HepG2 (cell line): ENCODE measurements at regions not wholly inside any gene's neighbourhood (a gene's known extent, or its start where the extent isn't known, plus 50 kb on each side); places are given as distances from the start of the nearest gene placed in this dataset.

Source experiments
- AHR ChIP-seq: IDR thresholded peaks from 2 replicates; pipeline ENCODE4 v1.6.1; 2018; ENCODE audit warnings: missing genetic modification reagents, missing compliant biosample characterization
- CREM ChIP-seq, 2 experiments: sonication (generic) in 1 of 2; formaldehyde crosslinking in 1 of 2; IDR thresholded peaks; 2 replicates each; pipeline versions ENCODE4 v1.4.0 to v1.6.1; 2016 to 2020; ENCODE audit warnings: antibody characterized with exemption in 1 of 2, mild to moderate bottlenecking in 1 of 2, missing genetic modification reagents in 1 of 2
- NR2C2 ChIP-seq: sonication (generic); formaldehyde crosslinking; IDR thresholded peaks from 2 replicates; pipeline ENCODE4 v1.4.0; 2020; ENCODE audit warnings: missing genetic modification reagents, mild to moderate bottlenecking, moderate library complexity, borderline replicate concordance
- ZNF160 ChIP-seq: sonication (generic); formaldehyde crosslinking; IDR thresholded peaks from 2 replicates; pipeline ENCODE4 v1.8.0; 2022; ENCODE audit warnings: mild to moderate bottlenecking, inconsistent platforms, missing genetic modification reagents
- ZNF619 ChIP-seq: sonication (generic); formaldehyde crosslinking; IDR thresholded peaks from 2 replicates; pipeline ENCODE4 v1.4.0; 2020; ENCODE audit warnings: mild to moderate bottlenecking, missing genetic modification reagents
- ZNF652 ChIP-seq: IDR thresholded peaks from 2 replicates; pipeline ENCODE4 v1.6.1; 2016; ENCODE audit warnings: low read depth, borderline replicate concordance
- TF ChIP-seq, protein P1 (sequence below): sonication (generic); formaldehyde crosslinking; IDR thresholded peaks from 2 replicates; pipeline ENCODE4 v1.9.0; 2021; ENCODE audit warnings: missing genetic modification reagents, mild to moderate bottlenecking, borderline replicate concordance
- TF ChIP-seq, protein P2 (sequence below): sonication (generic); formaldehyde crosslinking; IDR thresholded peaks from 2 replicates; pipeline ENCODE4 v1.4.0; 2020; ENCODE audit warnings: low read depth, missing genetic modification reagents
- TF ChIP-seq, protein P3 (sequence below): sonication (generic); formaldehyde crosslinking; IDR thresholded peaks from 2 replicates; pipeline ENCODE4 v1.9.0; 2021; ENCODE audit warnings: mild to moderate bottlenecking, missing genetic modification reagents
- TF ChIP-seq, protein P4 (sequence below): sonication (generic); formaldehyde crosslinking; IDR thresholded peaks from 2 replicates; pipeline ENCODE4 v1.8.1; 2023; ENCODE audit warnings: mild to moderate bottlenecking, missing genetic modification reagents, borderline replicate concordance
- TF ChIP-seq, protein P5 (sequence below): sonication (generic); formaldehyde crosslinking; IDR thresholded peaks from 2 replicates; pipeline ENCODE4 v1.4.0; 2020; ENCODE audit warnings: mild to moderate bottlenecking, missing genetic modification reagents

DNA sequence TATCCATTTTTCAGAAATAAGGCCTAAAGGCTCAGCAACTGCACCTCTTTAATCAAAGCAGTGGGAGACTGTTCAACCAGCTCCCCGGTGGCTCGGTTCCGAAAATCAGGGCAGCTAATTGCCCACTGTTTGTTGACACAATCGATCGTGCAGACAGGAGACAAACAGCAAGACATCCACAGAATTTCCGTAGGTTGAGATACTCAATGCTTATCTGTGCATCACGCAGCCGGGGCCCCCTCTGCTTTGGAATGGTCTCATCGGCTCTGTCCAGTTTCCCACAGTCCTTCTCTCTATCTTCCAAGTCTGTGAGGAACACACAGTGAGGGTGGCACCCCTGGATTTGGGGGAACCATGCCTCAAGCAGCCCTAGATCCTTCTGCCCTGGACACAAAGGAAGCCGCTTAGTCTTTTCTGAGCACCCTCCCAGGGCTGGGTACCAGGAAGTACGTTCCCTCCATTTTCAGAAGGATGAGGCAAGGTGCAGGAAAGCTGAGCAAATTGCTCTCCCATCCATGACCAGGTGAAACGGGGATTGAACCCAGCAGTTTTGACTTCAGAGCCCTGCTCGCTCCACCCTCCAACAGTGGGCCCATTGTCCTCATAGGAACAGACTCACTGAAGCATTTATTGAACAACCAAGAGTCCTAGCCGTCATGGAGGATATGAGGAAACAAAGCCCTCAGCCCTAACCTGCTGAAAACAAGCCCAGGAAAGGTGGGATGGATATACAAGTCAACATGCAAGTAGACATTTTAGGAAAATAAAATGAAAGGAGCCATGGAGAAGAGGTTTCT, 70.7 kb downstream of the C16orf95 start (continued):
- TF ChIP-seq, protein P1, sequence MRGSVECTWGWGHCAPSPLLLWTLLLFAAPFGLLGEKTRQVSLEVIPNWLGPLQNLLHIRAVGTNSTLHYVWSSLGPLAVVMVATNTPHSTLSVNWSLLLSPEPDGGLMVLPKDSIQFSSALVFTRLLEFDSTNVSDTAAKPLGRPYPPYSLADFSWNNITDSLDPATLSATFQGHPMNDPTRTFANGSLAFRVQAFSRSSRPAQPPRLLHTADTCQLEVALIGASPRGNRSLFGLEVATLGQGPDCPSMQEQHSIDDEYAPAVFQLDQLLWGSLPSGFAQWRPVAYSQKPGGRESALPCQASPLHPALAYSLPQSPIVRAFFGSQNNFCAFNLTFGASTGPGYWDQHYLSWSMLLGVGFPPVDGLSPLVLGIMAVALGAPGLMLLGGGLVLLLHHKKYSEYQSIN: no peak
- TF ChIP-seq NR2C2 (CRISPR knock-in tag) (no peak), AHR (CRISPR knock-in tag) (no peak), ZNF619 (CRISPR knock-in tag) (no peak), ZNF652 (CRISPR knock-in tag) (0 out of 2 replicates have a peak, but pooled peaks have one; percentile 23), CREM (IDR thresholded peaks at IDR 0.05) (peak; percentile 56; the same call in 1 of the 2 replicates), CREM (CRISPR knock-in tag; IDR thresholded peaks at IDR 0.05) (no peak), ZNF160 (CRISPR knock-in tag) (peak; percentile 63; the same call in 1 of the 2 replicates)
- TF ChIP-seq, protein P2, sequence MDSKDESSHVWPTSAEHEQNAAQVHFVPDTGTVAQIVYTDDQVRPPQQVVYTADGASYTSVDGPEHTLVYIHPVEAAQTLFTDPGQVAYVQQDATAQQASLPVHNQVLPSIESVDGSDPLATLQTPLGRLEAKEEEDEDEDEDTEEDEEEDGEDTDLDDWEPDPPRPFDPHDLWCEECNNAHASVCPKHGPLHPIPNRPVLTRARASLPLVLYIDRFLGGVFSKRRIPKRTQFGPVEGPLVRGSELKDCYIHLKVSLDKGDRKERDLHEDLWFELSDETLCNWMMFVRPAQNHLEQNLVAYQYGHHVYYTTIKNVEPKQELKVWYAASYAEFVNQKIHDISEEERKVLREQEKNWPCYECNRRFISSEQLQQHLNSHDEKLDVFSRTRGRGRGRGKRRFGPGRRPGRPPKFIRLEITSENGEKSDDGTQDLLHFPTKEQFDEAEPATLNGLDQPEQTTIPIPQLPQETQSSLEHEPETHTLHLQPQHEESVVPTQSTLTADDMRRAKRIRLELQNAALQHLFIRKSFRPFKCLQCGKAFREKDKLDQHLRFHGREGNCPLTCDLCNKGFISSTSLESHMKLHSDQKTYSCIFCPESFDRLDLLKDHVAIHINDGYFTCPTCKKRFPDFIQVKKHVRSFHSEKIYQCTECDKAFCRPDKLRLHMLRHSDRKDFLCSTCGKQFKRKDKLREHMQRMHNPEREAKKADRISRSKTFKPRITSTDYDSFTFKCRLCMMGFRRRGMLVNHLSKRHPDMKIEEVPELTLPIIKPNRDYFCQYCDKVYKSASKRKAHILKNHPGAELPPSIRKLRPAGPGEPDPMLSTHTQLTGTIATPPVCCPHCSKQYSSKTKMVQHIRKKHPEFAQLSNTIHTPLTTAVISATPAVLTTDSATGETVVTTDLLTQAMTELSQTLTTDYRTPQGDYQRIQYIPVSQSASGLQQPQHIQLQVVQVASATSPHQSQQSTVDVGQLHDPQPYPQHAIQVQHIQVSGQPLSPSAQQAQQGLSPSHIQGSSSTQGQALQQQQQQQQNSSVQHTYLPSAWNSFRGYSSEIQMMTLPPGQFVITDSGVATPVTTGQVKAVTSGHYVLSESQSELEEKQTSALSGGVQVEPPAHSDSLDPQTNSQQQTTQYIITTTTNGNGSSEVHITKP (CRISPR knock-in tag): peak; percentile 97
- TF ChIP-seq, protein P3, sequence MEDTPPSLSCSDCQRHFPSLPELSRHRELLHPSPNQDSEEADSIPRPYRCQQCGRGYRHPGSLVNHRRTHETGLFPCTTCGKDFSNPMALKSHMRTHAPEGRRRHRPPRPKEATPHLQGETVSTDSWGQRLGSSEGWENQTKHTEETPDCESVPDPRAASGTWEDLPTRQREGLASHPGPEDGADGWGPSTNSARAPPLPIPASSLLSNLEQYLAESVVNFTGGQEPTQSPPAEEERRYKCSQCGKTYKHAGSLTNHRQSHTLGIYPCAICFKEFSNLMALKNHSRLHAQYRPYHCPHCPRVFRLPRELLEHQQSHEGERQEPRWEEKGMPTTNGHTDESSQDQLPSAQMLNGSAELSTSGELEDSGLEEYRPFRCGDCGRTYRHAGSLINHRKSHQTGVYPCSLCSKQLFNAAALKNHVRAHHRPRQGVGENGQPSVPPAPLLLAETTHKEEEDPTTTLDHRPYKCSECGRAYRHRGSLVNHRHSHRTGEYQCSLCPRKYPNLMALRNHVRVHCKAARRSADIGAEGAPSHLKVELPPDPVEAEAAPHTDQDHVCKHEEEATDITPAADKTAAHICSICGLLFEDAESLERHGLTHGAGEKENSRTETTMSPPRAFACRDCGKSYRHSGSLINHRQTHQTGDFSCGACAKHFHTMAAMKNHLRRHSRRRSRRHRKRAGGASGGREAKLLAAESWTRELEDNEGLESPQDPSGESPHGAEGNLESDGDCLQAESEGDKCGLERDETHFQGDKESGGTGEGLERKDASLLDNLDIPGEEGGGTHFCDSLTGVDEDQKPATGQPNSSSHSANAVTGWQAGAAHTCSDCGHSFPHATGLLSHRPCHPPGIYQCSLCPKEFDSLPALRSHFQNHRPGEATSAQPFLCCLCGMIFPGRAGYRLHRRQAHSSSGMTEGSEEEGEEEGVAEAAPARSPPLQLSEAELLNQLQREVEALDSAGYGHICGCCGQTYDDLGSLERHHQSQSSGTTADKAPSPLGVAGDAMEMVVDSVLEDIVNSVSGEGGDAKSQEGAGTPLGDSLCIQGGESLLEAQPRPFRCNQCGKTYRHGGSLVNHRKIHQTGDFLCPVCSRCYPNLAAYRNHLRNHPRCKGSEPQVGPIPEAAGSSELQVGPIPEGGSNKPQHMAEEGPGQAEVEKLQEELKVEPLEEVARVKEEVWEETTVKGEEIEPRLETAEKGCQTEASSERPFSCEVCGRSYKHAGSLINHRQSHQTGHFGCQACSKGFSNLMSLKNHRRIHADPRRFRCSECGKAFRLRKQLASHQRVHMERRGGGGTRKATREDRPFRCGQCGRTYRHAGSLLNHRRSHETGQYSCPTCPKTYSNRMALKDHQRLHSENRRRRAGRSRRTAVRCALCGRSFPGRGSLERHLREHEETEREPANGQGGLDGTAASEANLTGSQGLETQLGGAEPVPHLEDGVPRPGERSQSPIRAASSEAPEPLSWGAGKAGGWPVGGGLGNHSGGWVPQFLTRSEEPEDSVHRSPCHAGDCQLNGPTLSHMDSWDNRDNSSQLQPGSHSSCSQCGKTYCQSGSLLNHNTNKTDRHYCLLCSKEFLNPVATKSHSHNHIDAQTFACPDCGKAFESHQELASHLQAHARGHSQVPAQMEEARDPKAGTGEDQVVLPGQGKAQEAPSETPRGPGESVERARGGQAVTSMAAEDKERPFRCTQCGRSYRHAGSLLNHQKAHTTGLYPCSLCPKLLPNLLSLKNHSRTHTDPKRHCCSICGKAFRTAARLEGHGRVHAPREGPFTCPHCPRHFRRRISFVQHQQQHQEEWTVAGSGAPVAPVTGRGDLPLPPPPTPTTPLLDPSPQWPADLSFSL (CRISPR knock-in tag): no peak
- TF ChIP-seq, protein P4, sequence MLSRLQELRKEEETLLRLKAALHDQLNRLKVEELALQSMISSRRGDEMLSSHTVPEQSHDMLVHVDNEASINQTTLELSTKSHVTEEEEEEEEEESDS (CRISPR knock-in tag): no peak
- TF ChIP-seq, protein P5, sequence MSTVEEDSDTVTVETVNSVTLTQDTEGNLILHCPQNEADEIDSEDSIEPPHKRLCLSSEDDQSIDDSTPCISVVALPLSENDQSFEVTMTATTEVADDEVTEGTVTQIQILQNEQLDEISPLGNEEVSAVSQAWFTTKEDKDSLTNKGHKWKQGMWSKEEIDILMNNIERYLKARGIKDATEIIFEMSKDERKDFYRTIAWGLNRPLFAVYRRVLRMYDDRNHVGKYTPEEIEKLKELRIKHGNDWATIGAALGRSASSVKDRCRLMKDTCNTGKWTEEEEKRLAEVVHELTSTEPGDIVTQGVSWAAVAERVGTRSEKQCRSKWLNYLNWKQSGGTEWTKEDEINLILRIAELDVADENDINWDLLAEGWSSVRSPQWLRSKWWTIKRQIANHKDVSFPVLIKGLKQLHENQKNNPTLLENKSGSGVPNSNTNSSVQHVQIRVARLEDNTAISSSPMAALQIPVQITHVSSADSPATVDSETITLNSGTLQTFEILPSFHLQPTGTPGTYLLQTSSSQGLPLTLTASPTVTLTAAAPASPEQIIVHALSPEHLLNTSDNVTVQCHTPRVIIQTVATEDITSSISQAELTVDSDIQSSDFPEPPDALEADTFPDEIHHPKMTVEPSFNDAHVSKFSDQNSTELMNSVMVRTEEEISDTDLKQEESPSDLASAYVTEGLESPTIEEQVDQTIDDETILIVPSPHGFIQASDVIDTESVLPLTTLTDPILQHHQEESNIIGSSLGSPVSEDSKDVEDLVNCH (CRISPR knock-in tag): no peak
